Endodermal cell (in vitro differentiated cells): ENCODE measurements at regions not wholly inside any gene's neighbourhood (a gene's known extent, or its start where the extent isn't known, plus 50 kb on each side); places are given as distances from the start of the nearest gene placed in this dataset.

Experiments
- DNase-seq: peaks from one replicate; pipeline ENCODE4 v3.0.0-alpha.2; 2017
- H3K27ac ChIP-seq: 2 replicates; pipeline ENCODE4 v1.5.1; 2013; ENCODE audit warnings: mild to moderate bottlenecking, low read depth, low read length, moderate library complexity
- H3K27me3 ChIP-seq: 2 replicates; pipeline ENCODE4 v1.6.1; 2013; ENCODE audit warnings: mild to moderate bottlenecking, low read length, moderate library complexity; ENCODE audit not compliant: insufficient read depth, control insufficient read depth, poor library complexity, severe bottlenecking
- H3K36me3 ChIP-seq: 2 replicates; pipeline ENCODE4 v1.7.0; 2013; ENCODE audit warnings: mild to moderate bottlenecking, low read length, moderate library complexity; ENCODE audit not compliant: control insufficient read depth, insufficient read depth
- H3K4me1 ChIP-seq: one replicate; pipeline ENCODE4 v1.7.0; 2013; ENCODE audit warnings: low read length; ENCODE audit not compliant: control insufficient read depth, insufficient read depth
- H3K4me3 ChIP-seq: 2 replicates; pipeline ENCODE4 v1.5.1; 2013; ENCODE audit warnings: mild to moderate bottlenecking, low read length, moderate library complexity
- H3K9ac ChIP-seq: 2 replicates; pipeline ENCODE4 v1.6.1; 2013; ENCODE audit warnings: mild to moderate bottlenecking, low read length, moderate library complexity; ENCODE audit not compliant: poor library complexity, severe bottlenecking; ENCODE audit errors: extremely low read depth
- H3K9me3 ChIP-seq: 2 replicates; pipeline ENCODE4 v1.6.1; 2013; ENCODE audit warnings: mild to moderate bottlenecking, low read length, moderate library complexity; ENCODE audit not compliant: control insufficient read depth
- H3K27ac Mint-ChIP-seq: 2 replicates; pipeline ENCODE4 v1.8.0; 2020; ENCODE audit warnings: mixed read lengths
- H3K27me3 Mint-ChIP-seq: 2 replicates; pipeline ENCODE4 v1.8.0; 2021; ENCODE audit warnings: mild to moderate bottlenecking, mixed read lengths; ENCODE audit not compliant: insufficient read depth
- H3K36me3 Mint-ChIP-seq: 2 replicates; pipeline ENCODE4 v1.8.0; 2020; ENCODE audit warnings: low read depth, mixed read lengths
- H3K4me1 Mint-ChIP-seq: 2 replicates; pipeline ENCODE4 v1.8.0; 2020; ENCODE audit warnings: mixed read lengths
- H3K4me3 Mint-ChIP-seq: 2 replicates; pipeline ENCODE4 v1.8.0; 2020; ENCODE audit warnings: mild to moderate bottlenecking, moderate library complexity, mixed read lengths
- H3K9me3 Mint-ChIP-seq: 2 replicates; pipeline ENCODE4 v1.8.0; 2020; ENCODE audit warnings: mild to moderate bottlenecking, mixed read lengths
- WGBS, 2 experiments: methylation state at CpG; one replicate each; pipeline versions ENCODE4 v1.1.5 to v1.1.7; 2013; ENCODE audit warnings: missing lambda C conversion rate in 2 of 2, mixed read lengths in 1 of 2; ENCODE audit not compliant: insufficient coverage in 1 of 2, insufficient read length in 1 of 2; 5-methylcytosine and 5-hydroxymethylcytosine counted together
- TF ChIP-seq, protein P1 (sequence below): fragments of 200-600 bp; sonication (generic); conservative IDR thresholded peaks from 2 replicates; pipeline ENCODE4 v1.5.0; 2021; ENCODE audit warnings: antibody characterized with exemption, mild to moderate bottlenecking

DNA sequence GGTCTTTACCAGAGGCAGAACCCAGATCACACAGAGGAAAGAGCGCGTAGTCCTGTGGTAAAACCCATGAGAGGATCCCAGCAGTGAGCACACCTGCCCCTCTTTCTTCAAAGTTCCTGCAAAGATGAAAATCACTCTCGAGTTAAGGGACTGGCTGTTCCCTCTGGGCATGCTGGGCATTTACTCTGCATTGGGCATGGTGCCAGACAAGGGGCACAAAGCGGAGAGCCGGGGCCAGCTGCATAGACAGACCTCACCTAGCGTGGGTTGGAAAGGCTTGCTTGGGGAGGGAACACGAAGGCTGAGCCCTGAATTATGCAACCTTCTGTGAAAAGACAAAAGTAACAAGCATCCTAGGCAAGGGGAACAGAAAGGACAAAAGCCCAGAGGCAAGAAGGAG, 120.0 kb upstream of the TCERG1L start:
- TF ChIP-seq, protein P1, sequence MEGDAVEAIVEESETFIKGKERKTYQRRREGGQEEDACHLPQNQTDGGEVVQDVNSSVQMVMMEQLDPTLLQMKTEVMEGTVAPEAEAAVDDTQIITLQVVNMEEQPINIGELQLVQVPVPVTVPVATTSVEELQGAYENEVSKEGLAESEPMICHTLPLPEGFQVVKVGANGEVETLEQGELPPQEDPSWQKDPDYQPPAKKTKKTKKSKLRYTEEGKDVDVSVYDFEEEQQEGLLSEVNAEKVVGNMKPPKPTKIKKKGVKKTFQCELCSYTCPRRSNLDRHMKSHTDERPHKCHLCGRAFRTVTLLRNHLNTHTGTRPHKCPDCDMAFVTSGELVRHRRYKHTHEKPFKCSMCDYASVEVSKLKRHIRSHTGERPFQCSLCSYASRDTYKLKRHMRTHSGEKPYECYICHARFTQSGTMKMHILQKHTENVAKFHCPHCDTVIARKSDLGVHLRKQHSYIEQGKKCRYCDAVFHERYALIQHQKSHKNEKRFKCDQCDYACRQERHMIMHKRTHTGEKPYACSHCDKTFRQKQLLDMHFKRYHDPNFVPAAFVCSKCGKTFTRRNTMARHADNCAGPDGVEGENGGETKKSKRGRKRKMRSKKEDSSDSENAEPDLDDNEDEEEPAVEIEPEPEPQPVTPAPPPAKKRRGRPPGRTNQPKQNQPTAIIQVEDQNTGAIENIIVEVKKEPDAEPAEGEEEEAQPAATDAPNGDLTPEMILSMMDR = no peak
- H3K27ac Mint-ChIP-seq = no peak overlapping the region
- no peaks in the 10 kb centered on the region for H3K36me3 Mint-ChIP-seq
- H3K27me3 Mint-ChIP-seq = no peaks in the 10 kb centered on the region
- H3K4me3 ChIP-seq = no peak overlapping the region
- H3K36me3 ChIP-seq = no peaks in the 10 kb centered on the region
- DNase-seq = no peak
- H3K27me3 ChIP-seq = no peaks in the 10 kb centered on the region
- H3K9ac ChIP-seq = no peak overlapping the region
- no peaks in the 10 kb centered on the region for H3K9me3 Mint-ChIP-seq
- no peaks in the 10 kb centered on the region for H3K9me3 ChIP-seq
- H3K27ac ChIP-seq = no peak overlapping the region
- H3K4me3 Mint-ChIP-seq = no peak overlapping the region
- H3K4me1 Mint-ChIP-seq = no peaks in the 10 kb centered on the region
- H3K4me1 ChIP-seq = no peaks in the 10 kb centered on the region
- 77% methylated on average over 7 of the region's 7 CpGs for WGBS, 2 experiments

DNA sequence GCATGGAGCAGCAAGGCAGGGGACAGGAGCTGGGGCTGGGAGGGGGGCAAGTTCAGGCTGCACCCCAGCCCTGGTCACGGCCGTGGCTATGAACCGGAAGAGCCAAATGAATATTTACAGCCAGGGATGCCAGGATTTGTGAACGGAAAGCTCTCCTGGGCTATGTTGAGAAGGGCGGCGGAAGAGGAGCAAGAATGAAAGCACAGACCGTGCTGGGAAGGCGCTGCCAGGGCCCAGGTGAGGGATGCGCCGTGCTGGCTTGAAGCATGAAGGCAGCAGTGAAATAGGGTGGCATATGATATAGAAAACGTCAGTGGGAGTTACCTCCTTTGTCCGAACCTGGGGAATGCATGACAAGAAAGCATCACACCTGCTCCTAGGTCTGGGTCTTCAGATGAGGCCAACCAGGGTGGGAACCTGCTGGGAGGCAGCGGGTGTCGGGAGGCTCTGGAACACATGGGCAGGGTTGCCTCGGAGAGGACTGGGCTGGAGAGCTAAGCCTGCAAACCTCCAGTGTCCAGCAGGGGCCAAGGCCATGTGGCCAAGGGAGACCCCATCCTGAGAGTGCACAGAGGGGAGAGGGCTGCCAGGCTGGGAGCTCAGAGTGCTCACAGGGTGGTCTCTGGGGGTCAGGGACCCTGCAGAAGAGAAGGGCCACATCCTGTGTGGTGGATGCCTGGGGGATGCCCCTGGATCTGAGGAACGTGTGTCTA, 120.6 kb upstream of the TCERG1L start:
- no peaks in the 10 kb centered on the region for H3K27me3 ChIP-seq
- H3K36me3 ChIP-seq = no peaks in the 10 kb centered on the region
- no peaks in the 10 kb centered on the region for H3K9me3 Mint-ChIP-seq
- H3K4me3 Mint-ChIP-seq = no peak overlapping the region
- H3K27ac ChIP-seq = no peak overlapping the region
- TF ChIP-seq, protein P1 = no peak
- H3K27ac Mint-ChIP-seq = no peak overlapping the region
- H3K27me3 Mint-ChIP-seq = no peaks in the 10 kb centered on the region
- 88 to 92% methylated on average over 12 to 16 of the region's 16 CpGs for WGBS, 2 experiments
- H3K4me3 ChIP-seq = no peak overlapping the region
- H3K4me1 ChIP-seq = no peaks in the 10 kb centered on the region
- no peak overlapping the region for H3K9ac ChIP-seq
- H3K36me3 Mint-ChIP-seq = no peaks in the 10 kb centered on the region
- no peak for DNase-seq
- H3K4me1 Mint-ChIP-seq = no peaks in the 10 kb centered on the region
- H3K9me3 ChIP-seq = no peaks in the 10 kb centered on the region

DNA sequence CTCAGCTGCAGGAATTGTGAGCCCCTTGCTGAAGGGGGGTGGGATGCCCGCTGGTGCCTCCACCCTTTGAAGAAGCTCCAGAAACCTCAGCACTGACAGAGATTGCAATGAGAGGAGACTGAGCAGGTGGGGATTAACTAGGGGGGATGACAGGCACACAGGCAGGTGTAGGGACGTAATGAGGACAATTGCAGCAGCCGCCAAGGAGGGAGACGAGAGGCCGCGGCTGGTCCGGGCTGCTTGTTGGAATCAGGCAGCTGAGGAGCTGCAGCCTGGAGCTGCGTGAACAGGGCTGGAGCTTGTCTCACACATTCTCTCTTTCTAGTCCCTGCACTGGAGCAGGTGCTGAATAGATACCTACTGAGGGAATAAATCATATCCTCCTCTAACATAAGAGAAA, 122.0 kb upstream of the TCERG1L start:
- H3K9ac ChIP-seq = no peak overlapping the region
- Mint-ChIP-seq H3K36me3 (no peaks in the 10 kb centered on the region), H3K4me1 (no peaks in the 10 kb centered on the region), H3K9me3 (no peaks in the 10 kb centered on the region), H3K27ac (no peak overlapping the region), H3K4me3 (no peak overlapping the region), H3K27me3 (no peaks in the 10 kb centered on the region)
- H3K4me3 ChIP-seq = no peak overlapping the region
- no peaks in the 10 kb centered on the region for H3K27me3 ChIP-seq
- TF ChIP-seq, protein P1 = no peak
- no peak overlapping the region for H3K27ac ChIP-seq
- no peaks in the 10 kb centered on the region for H3K4me1 ChIP-seq
- no peaks in the 10 kb centered on the region for H3K9me3 ChIP-seq
- DNase-seq = no peak
- 82 to 90% methylated on average over 2 to 8 of the region's 8 CpGs for WGBS, 2 experiments
- no peaks in the 10 kb centered on the region for H3K36me3 ChIP-seq
